CD4-positive, alpha-beta memory T cell (primary cell): ENCODE measurements at regions not wholly inside any gene's neighbourhood (a gene's known extent, or its start where the extent isn't known, plus 50 kb on each side); places are given as distances from the start of the nearest gene placed in this dataset.

Experiments
- CTCF ChIA-PET: fragments of 350-600 bp; sonication (Branson Sonifier 250); formaldehyde crosslinking; loops from one replicate; lab custom pipeline; 2021; ENCODE audit warnings: inconsistent platforms; ENCODE audit not compliant: partially characterized antibody; lab: Charles Lee
- POLR2A ChIA-PET: fragments of 350-600 bp; sonication (Branson Sonifier 250); formaldehyde crosslinking; loops from one replicate; lab custom pipeline; 2021; ENCODE audit not compliant: partially characterized antibody; lab: Charles Lee
- DNase-seq, 5 donors: peaks; one replicate each; pipeline versions ENCODE4 v3.0.0 to v3.0.0-alpha.2; 2020 to 2022; ENCODE audit warnings: mixed read lengths in 1 of 5
- H3K27ac ChIP-seq: one replicate; pipeline ENCODE4 v1.7.0; 2013; ENCODE audit warnings: low read depth, low read length
- H3K27me3 ChIP-seq: 2 replicates; pipeline ENCODE4 v1.7.0; 2013; ENCODE audit warnings: mild to moderate bottlenecking, low read length, moderate library complexity; ENCODE audit not compliant: insufficient read depth
- H3K36me3 ChIP-seq: 2 replicates; pipeline ENCODE4 v1.7.0; 2013; ENCODE audit warnings: mild to moderate bottlenecking, low read length, moderate library complexity; ENCODE audit not compliant: insufficient read depth
- H3K4me1 ChIP-seq: 2 replicates; pipeline ENCODE4 v1.7.0; 2013; ENCODE audit warnings: mild to moderate bottlenecking, low read length, moderate library complexity; ENCODE audit not compliant: insufficient read depth
- H3K4me3 ChIP-seq, 2 donors: one replicate each; pipeline ENCODE4 v1.7.0; 2013; ENCODE audit warnings: low read length in 2 of 2, mild to moderate bottlenecking in 1 of 2
- H3K9me3 ChIP-seq, 2 donors: one replicate each; pipeline ENCODE4 v1.7.0; 2013; ENCODE audit warnings: low read length in 2 of 2, control low read depth in 1 of 2; ENCODE audit not compliant: control insufficient read depth in 1 of 2
- H3K27ac Mint-ChIP-seq, 7 donors: one replicate each; pipeline ENCODE4 v1.8.0; 2020 to 2021; ENCODE audit warnings: mixed read lengths in 7 of 7, mild to moderate bottlenecking in 6 of 7, inconsistent platforms in 3 of 7, moderate library complexity in 3 of 7
- H3K27me3 Mint-ChIP-seq, 2 donors: one replicate each; pipeline ENCODE4 v1.8.0; 2020 to 2021; ENCODE audit warnings: mixed read lengths in 2 of 2
- H3K36me3 Mint-ChIP-seq, 2 donors: one replicate each; pipeline ENCODE4 v1.8.0; 2020 to 2021; ENCODE audit warnings: mixed read lengths in 2 of 2, inconsistent platforms in 1 of 2, mild to moderate bottlenecking in 1 of 2
- H3K4me1 Mint-ChIP-seq, 4 donors: one replicate each; pipeline ENCODE4 v1.8.0; 2020 to 2021; ENCODE audit warnings: mixed read lengths in 4 of 4, mild to moderate bottlenecking in 1 of 4
- H3K4me3 Mint-ChIP-seq, 8 donors: one replicate each; pipeline ENCODE4 v1.8.0; 2020 to 2021; ENCODE audit warnings: mixed read lengths in 8 of 8, mild to moderate bottlenecking in 7 of 8, moderate library complexity in 6 of 8, inconsistent platforms in 3 of 8
- H3K9me3 Mint-ChIP-seq, 8 donors: one replicate each; pipeline ENCODE4 v1.8.0; 2020 to 2021; ENCODE audit warnings: mixed read lengths in 8 of 8, mild to moderate bottlenecking in 5 of 8, inconsistent platforms in 3 of 8, moderate library complexity in 1 of 8
- intact Hi-C: fragments of 100-400 bp; cut with micrococcal nuclease; formaldehyde crosslinking; loops from one replicate; pipeline ENCODE4 v1.15.1; 2023

DNA sequence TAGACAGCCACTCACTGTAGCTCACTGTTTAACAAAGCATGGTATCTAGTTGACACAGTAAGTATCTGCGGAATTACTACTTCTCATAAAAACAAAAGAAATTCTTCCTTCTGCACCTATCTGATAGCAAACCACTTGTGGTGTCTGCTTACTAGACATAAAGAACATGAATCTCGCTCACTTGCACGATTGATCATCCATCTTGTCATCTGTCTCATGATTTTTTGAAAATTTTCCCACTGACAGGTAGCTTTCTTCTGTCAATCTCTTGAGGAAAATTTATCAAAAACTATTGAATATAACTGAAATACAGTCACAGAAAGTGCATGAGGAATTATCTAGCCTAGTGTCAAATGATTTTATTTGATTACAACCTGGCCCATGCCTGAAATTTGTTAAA is 291.6 kb upstream of the ANO3 start:
- no peaks in the 10 kb centered on the region for H3K4me1 ChIP-seq
- H3K27ac Mint-ChIP-seq, result no peak overlapping the region
- intact Hi-C loops, result no loop called here
- H3K4me3 Mint-ChIP-seq, result no peak overlapping the region
- no peaks in the 10 kb centered on the region for H3K27me3 ChIP-seq
- no peaks in the 10 kb centered on the region for H3K36me3 Mint-ChIP-seq
- CTCF ChIA-PET, result no interaction called here
- no peak overlapping the region for H3K4me3 ChIP-seq
- peaks cover 0 to 11% (median 4%) of the 10 kb centered on the region in 8 donors for H3K9me3 Mint-ChIP-seq
- no peak overlapping the region for H3K27ac ChIP-seq
- POLR2A ChIA-PET, result no interaction called here
- H3K36me3 ChIP-seq, result no peaks in the 10 kb centered on the region
- no peaks in the 10 kb centered on the region for H3K4me1 Mint-ChIP-seq
- peaks cover 0 to 4% of the 10 kb centered on the region in 2 donors for H3K9me3 ChIP-seq
- DNase-seq, result no peak
- no peaks in the 10 kb centered on the region for H3K27me3 Mint-ChIP-seq

DNA sequence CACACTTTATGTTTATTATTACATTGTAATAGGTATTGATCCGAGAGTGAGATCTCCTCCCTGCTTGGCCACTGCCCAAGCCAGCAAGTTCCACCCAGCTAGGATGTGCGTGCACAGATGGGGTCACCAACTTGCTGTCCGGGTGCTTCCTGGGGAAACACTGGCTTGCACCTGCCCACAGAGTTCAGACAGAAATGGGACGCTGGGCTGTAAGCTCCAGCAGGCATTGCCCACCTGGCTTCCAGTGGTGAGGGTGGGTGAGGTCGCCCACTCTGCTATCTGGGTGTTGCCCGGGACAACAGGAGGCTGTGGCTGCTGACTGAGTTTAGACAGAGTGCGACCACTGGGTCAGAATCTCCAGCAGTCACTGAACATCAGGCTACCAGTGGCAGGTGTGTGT is 289.8 kb upstream of the ANO3 start:
- H3K36me3 Mint-ChIP-seq, result no peaks in the 10 kb centered on the region

DNA sequence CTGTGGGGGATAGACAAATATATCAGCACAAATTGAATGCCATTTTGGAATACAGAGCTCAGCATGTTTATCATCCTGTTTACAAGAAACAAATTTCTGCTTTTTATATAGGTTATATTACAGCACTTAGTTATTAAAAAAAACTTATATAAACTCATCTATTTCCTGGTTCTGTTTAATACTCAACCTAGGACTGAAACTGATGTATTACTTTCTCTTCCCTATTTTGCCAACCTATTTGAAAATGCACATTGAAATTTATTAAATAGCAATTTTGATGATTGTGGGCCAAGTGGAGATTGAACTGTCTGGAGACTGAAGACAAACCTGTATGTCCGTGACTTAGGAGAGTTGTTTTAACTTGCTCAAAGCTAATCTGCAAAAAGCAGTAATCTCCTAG is 288.3 kb upstream of the ANO3 start:
- ChIA-PET CTCF (no interaction called here), POLR2A (no interaction called here)
- H3K27me3 Mint-ChIP-seq, result no peaks in the 10 kb centered on the region
- no peak overlapping the region for H3K27ac Mint-ChIP-seq
- H3K9me3 Mint-ChIP-seq, result peaks cover 0 to 8% (median 3%) of the 10 kb centered on the region in 8 donors
- H3K4me1 ChIP-seq, result no peaks in the 10 kb centered on the region
- H3K27ac ChIP-seq, result no peak overlapping the region
- H3K27me3 ChIP-seq, result no peaks in the 10 kb centered on the region
- H3K36me3 Mint-ChIP-seq, result no peaks in the 10 kb centered on the region
- intact Hi-C loops, result no loop called here
- no peaks in the 10 kb centered on the region for H3K9me3 ChIP-seq
- no peaks in the 10 kb centered on the region for H3K36me3 ChIP-seq
- no peak overlapping the region for H3K4me3 ChIP-seq
- no peaks in the 10 kb centered on the region for H3K4me1 Mint-ChIP-seq
- no peak for DNase-seq
- no peak overlapping the region for H3K4me3 Mint-ChIP-seq

More for the DNA sequence above, 289.8 kb upstream of the ANO3 start:
- ChIA-PET POLR2A (no interaction called here), CTCF (no interaction called here)
- Mint-ChIP-seq H3K27me3 (no peaks in the 10 kb centered on the region), H3K9me3 (peaks cover 0 to 8% (median 3%) of the 10 kb centered on the region in 8 donors), H3K27ac (no peak overlapping the region), H3K4me3 (no peak overlapping the region), H3K4me1 (no peaks in the 10 kb centered on the region)
- Histone ChIP-seq H3K27ac (no peak overlapping the region), H3K4me1 (no peaks in the 10 kb centered on the region), H3K36me3 (no peaks in the 10 kb centered on the region), H3K4me3 (no peak overlapping the region), H3K9me3 (no peaks in the 10 kb centered on the region), H3K27me3 (no peaks in the 10 kb centered on the region)
- DNase-seq, result no peak
- intact Hi-C loops, result no loop called here

DNA sequence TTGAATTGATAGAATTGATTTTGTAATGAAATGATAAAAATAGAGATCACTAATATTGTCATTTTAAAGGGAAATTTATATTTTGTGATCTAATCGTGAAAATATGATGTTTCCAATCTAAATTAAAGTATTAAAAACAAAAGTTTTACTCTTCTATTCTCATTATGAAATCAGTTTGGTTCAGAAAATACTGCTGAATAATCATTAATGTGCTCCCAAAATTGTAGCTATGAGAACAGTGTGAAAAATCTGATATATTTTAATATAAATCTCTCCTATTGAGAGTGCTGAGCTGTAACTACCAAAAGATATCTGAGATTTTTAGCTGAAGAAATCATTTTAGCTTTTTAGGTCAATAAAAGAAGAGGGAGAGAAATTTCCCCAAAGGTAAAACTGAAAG is 287.5 kb upstream of the ANO3 start:
- CTCF ChIA-PET, result no interaction called here
- H3K9me3 Mint-ChIP-seq, result peaks cover 0 to 11% (median 4%) of the 10 kb centered on the region in 8 donors

DNA sequence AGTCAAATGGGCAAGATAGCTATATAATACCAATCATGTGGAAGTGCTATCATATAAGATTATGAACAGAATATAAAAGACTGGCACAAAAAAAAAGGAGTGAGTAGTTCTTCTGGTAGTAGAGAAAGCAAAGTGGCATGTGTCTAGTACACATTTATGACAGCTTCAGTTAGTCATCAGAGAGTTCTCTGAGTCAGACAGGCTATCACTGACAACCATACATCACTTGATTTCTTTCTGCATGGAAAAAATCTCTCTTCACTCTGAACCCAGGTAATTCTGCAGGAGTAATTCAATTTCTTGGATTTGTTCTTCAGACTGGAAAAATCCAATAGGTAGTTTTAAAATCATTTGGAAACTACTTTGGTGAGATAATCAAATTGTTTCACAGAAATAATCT is 286.8 kb upstream of the ANO3 start:
- CTCF ChIA-PET, result no interaction called here
- Histone ChIP-seq H3K9me3 (no peaks in the 10 kb centered on the region), H3K4me3 (no peak overlapping the region), H3K27me3 (no peaks in the 10 kb centered on the region), H3K4me1 (no peaks in the 10 kb centered on the region), H3K27ac (no peak overlapping the region), H3K36me3 (no peaks in the 10 kb centered on the region)
- H3K4me1 Mint-ChIP-seq, result no peaks in the 10 kb centered on the region
- no peaks in the 10 kb centered on the region for H3K27me3 Mint-ChIP-seq
- POLR2A ChIA-PET, result no interaction called here
- H3K4me3 Mint-ChIP-seq, result no peak overlapping the region
- no peaks in the 10 kb centered on the region for H3K36me3 Mint-ChIP-seq
- no peak overlapping the region for H3K27ac Mint-ChIP-seq
- DNase-seq, result no peak
- peaks cover 0 to 12% (median 4%) of the 10 kb centered on the region in 8 donors for H3K9me3 Mint-ChIP-seq
- intact Hi-C loops, result no loop called here

More for the DNA sequence above, 287.5 kb upstream of the ANO3 start:
- H3K4me1 Mint-ChIP-seq, result no peaks in the 10 kb centered on the region
- no peak overlapping the region for H3K4me3 Mint-ChIP-seq
- H3K27ac Mint-ChIP-seq, result no peak overlapping the region
- H3K27ac ChIP-seq, result no peak overlapping the region
- no peaks in the 10 kb centered on the region for H3K36me3 ChIP-seq
- H3K27me3 ChIP-seq, result no peaks in the 10 kb centered on the region
- intact Hi-C loops, result no loop called here
- no peaks in the 10 kb centered on the region for H3K27me3 Mint-ChIP-seq
- DNase-seq, result no peak
- H3K4me1 ChIP-seq, result no peaks in the 10 kb centered on the region
- POLR2A ChIA-PET, result no interaction called here
- H3K36me3 Mint-ChIP-seq, result no peaks in the 10 kb centered on the region
- H3K9me3 ChIP-seq, result no peaks in the 10 kb centered on the region
- H3K4me3 ChIP-seq, result no peak overlapping the region

DNA sequence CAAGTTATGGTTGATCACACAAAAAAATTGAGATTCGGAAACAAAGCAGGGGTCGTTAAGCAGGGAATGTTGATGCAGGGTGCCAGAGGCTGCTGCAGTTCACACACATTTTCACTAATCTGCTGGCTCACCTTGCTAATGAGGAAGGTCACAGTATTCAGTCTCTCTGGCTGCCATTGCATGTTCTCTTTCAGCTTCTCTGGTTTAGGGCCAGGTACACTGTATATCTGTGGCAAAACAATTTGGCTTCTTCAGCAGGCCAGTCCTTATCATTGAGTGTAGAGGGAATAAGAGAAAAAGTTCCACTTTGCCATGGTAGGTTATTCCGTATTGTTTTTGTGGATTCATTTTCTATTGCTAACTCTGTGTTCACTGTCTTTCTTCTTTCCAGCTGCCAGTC is 283.7 kb upstream of the ANO3 start:
- Mint-ChIP-seq H3K36me3 (no peaks in the 10 kb centered on the region), H3K4me1 (no peaks in the 10 kb centered on the region), H3K9me3 (peaks cover 0 to 18% (median 7%) of the 10 kb centered on the region in 8 donors), H3K4me3 (no peak overlapping the region), H3K27me3 (no peaks in the 10 kb centered on the region), H3K27ac (no peak overlapping the region)
- no peak for DNase-seq
- no peaks in the 10 kb centered on the region for H3K27me3 ChIP-seq
- intact Hi-C loops, result no loop called here
- no peak overlapping the region for H3K27ac ChIP-seq
- no peaks in the 10 kb centered on the region for H3K4me1 ChIP-seq
- H3K36me3 ChIP-seq, result no peaks in the 10 kb centered on the region
- no peak overlapping the region for H3K4me3 ChIP-seq
- H3K9me3 ChIP-seq, result no peaks in the 10 kb centered on the region
- CTCF ChIA-PET, result no interaction called here
- POLR2A ChIA-PET, result no interaction called here

DNA sequence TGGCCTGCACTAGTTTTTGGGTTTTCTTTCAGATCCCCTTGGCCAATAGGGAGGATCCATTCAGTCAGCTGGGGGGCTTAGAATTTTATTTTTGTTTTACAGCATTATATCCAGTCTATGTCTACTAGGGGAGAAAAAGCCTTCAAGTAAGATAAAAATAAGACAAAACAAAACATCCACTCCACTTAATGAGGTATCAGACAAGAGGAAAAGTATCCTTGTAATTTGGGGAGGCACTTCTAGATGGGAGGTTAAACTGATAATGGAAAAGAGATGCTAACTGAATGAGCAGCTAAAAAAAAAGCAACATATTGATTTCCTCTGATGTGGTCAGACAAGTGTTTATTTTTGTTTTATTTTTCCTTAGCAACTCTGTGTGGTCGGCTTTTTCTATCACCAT is 278.0 kb upstream of the ANO3 start:
- no peak for DNase-seq
- Mint-ChIP-seq H3K36me3 (no peaks in the 10 kb centered on the region), H3K27me3 (no peaks in the 10 kb centered on the region), H3K4me3 (no peak overlapping the region), H3K27ac (no peak overlapping the region), H3K9me3 (peaks cover 2 to 16% (median 8%) of the 10 kb centered on the region in 8 donors), H3K4me1 (no peaks in the 10 kb centered on the region)
- ChIA-PET POLR2A (no interaction called here), CTCF (no interaction called here)
- H3K4me1 ChIP-seq, result no peaks in the 10 kb centered on the region
- H3K27me3 ChIP-seq, result no peaks in the 10 kb centered on the region
- no peak overlapping the region for H3K4me3 ChIP-seq
- intact Hi-C loops, result no loop called here
- H3K36me3 ChIP-seq, result no peaks in the 10 kb centered on the region
- no peaks in the 10 kb centered on the region for H3K9me3 ChIP-seq
- no peak overlapping the region for H3K27ac ChIP-seq

DNA sequence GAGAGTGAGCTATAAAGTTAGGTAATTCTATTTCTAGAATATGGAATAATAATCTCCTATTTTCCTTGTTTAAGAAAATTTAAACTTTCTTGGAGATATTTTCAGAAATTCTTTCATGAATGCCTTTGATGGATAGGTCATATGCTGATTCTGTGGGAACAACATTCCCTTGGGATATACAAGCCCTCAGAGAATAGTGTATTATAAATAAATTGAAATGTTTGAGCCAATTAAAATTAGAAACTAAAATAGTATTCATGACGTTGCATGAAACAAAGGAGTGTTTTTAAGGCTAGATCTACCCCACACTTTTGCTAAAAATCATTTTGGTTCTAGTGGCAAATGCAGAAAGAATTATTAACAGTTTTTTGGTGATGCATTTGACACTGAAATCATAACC is 269.3 kb upstream of the ANO3 start:
- intact Hi-C loops, result no loop called here
- H3K4me3 Mint-ChIP-seq, result no peak overlapping the region
- CTCF ChIA-PET, result no interaction called here

More for the DNA sequence above, 269.3 kb upstream of the ANO3 start:
- H3K27ac ChIP-seq, result no peak overlapping the region
- no peak for DNase-seq
- no peaks in the 10 kb centered on the region for H3K4me1 ChIP-seq
- no peaks in the 10 kb centered on the region for H3K27me3 ChIP-seq
- POLR2A ChIA-PET, result no interaction called here
- no peaks in the 10 kb centered on the region for H3K9me3 ChIP-seq
- Mint-ChIP-seq H3K27me3 (no peaks in the 10 kb centered on the region), H3K4me1 (no peaks in the 10 kb centered on the region), H3K9me3 (peaks cover 0 to 14% (median 5%) of the 10 kb centered on the region in 8 donors), H3K36me3 (no peaks in the 10 kb centered on the region), H3K27ac (no peak overlapping the region)
- no peak overlapping the region for H3K4me3 ChIP-seq
- no peaks in the 10 kb centered on the region for H3K36me3 ChIP-seq
